GDM1 (cell line): ENCODE measurements at regions not wholly inside any gene's neighbourhood (a gene's known extent, or its start where the extent isn't known, plus 50 kb on each side); places are given as distances from the start of the nearest gene placed in this dataset.
"Not testable (repeated sequence)": the region's sequence is repeated elsewhere in the genome, so short reads cannot be mapped to it uniquely, and the experiment has no call there.

Experiments used
- DNase-seq: peaks from one replicate; lab custom pipeline; 2025; lab: John Stamatoyannopoulos, UW

GRCh38 chr22:49413551-49413950 is 414.1 kb downstream of the BRD1 start:
- no peak for DNase-seq

DNA sequence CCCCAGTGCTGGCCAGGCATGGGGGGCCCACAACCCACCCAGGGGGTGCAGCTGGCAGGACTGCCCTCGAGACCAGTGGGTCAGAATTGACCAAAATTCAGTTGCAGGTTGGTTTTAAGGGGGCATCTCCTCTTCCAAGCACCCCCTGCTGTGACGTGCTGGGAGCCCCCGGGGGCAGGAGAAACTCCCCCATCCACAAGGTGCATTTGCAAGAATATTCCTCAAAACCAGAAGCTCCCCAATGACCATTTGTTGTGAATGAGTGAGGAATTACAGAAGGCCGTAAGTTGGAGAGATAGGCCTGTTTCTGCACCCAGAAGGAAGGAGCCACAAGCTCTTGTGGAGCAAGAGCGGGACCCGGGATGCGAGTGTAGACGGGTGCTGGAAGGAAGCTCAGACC is 414.5 kb downstream of the BRD1 start:
- DNase-seq = no peak

DNA sequence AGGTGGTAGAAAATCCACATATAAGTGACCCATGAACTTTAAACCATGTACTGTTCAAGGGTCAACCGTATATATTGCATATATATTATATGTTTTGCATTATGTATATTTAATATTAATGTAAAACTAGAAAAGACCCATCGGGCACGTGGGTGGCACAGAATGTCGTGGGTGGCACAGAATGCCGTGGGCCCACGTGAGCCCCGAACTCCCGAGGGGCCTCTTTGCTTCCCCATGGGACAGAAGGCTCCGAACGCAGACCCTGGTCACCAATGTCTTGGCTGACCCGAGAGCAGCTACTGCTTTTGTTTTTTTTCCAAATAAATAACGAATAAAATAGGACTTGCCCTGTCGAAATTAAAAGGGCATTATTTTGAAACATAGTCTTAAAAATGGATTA is 415.4 kb downstream of the BRD1 start:
- DNase-seq = no peak

DNA sequence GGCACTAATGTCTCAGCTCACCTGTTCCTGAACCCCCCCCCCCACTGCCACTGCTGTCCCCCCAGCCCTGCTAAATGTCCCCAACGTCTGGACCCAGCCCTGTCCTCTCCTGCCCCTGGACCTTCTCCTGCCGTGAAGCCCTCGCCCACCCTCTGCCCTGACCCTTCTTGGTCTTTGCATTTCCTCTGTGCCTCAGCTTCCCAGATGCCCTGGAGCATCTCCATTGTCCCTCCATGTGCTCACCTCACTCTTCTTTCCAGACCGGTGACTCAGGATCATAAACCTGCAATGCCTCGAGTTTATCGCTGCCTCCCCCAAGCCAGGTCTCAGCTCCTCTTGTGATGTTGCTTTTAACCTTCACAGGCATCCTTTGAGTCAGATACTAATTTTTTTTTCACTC is 416.4 kb downstream of the BRD1 start:
- no peak for DNase-seq

DNA sequence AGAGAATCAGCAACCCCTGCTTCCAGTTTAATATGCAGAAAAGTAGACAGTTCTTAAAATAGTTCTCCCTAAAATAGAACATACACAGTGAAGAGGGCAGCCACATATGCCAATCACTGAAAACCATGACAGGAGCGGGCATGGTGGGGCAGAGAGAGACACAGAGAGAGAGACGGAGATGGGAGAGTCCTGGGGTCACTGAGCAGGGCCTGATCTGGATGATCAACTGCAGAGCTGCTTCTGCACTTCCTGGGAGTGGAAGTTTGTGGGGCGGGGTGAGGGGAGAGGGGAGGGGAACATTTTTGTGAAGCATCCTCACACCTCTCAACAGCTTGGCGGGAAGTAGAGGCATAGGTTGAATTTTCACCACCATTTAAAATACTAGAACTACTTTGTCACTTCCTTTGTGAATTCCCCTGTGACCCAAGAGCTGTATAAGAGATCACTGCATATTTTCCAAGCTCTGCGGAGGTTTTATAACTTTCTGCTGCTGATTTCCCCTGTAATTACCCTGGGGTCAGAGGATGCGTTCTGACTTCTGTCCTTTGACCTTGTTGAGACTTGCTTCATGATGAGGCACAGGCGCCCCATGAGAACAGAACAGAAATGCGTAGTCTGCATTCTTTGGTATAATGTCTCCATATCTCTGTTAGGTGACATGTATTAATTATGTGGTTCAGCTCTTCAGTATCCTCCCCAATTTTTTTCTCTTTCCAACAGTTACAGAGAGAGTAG is 419.4 kb downstream of the BRD1 start:
- no peak for DNase-seq

- DNase-seq = no peak
These were observed 420.6 kb downstream of the BRD1 start for GRCh38 chr22:49406879-49407587.

DNA sequence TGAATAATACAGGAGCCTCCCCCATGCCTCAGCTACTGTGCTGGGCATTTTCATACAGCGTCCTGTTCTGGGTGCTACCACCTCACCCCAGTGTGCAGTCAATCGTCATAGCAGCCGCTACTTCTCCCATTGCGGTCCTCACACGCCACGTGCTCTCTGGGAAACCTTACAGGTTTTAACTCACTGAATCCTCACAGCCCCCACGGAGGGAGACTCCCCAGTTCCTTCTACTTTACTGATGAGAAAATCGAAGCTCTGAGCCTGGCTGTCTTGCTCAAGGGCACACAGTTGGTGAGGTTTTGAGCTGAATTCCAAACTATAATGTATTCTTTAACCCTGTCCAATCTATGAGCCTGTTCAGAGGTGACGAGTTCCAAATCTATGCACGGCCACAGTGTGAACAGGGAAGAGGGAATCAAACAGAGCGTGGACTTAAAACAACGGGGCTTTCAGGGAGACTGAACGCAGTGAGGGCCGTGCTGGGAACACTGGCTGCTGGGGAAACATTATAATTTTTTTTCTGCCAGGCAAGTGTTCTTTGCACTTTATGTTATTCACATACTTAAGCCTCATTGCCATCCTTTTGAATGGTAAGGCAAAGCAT is 421.5 kb downstream of the BRD1 start:
- DNase-seq = no peak

GRCh38 chr22:49405590-49405989 is 422.1 kb downstream of the BRD1 start:
- DNase-seq = no peak

DNA sequence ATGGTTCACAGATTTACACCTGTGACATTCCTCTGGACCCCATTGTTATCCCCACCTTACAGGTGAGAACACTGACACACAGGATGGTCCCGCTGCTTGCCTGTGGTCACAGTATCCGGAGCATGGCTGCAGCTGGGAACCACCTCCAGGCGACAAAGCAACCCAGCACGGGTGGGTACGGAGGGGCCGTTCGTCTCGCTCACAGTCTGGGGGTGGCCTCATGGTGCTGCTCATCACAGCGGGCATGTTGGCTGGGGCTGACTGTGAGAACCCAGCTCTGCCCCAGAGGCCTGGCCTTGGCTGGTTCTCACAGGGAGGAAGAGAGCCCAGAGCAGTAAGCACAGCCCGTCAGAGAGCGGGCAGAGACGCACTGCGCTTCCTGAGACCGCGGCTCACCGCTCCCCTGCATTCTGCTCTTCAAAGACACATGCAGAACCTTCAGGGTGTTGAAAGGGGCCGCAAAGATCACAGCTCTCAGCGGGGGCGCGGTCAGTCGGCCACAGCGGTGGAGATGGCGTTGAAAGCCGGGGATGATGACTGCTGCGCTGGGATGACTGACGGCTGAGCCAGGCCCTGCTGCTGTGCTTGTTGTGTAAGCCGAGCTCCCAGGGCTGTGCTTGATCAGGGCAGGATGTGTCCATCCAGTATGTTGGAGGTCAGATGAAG is 423.0 kb downstream of the BRD1 start:
- no peak for DNase-seq

- DNase-seq = no peak
These were observed 423.7 kb downstream of the BRD1 start for GRCh38 chr22:49404020-49404419.

DNA sequence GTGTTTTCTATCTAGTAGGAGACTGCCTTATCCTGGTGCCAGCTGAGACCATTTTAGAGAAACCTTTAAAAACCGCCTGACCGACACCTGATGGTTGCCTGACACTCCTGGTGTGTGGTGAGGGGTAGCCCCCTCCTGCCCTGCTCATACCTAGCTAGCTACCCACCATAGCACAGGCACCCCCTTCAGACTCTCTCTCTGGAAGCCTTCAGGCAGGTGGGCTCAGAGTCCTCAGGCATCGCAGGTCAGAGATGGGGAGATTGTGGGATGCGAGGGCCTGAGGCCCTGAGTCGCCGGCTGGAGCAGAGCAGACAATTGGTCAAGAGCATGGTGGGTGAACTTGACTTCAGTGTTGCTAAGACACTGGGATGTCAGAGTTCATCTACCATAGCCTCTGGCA is 424.6 kb downstream of the BRD1 start:
- no peak for DNase-seq

GRCh38 chr22:49402169-49402568 is 425.5 kb downstream of the BRD1 start:
- no peak for DNase-seq

DNA sequence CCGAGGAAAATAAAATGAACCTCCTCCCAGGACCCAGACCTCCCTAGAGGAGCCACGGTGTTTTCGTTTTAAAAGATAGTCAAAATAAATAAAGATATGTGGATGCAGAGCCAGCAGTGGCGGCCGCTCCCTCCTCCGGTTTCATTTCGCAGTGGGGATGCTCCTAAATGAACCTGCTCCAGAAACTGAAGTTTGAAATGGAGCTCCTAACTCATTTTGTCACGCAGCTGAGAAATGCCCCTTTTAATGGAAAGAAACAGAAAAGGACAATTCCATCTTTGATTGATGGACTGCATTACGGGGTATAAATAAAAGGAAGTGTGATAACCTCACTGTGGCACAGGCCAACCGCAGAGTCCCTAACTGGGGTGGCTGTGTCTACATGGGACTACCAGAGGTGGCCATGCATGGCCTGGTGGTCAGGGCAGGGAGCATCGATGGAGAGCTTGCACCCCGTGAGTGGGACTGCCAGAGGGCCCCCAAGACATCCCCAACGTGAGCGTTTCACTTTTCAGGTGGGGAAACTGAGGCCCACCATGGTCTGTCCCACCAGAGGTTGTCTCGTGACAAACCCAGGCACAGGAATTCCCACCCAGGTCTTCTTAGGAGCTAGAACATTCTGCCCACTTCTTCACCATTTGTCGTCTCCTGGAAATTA is 426.6 kb downstream of the BRD1 start:
- no peak for DNase-seq

DNA sequence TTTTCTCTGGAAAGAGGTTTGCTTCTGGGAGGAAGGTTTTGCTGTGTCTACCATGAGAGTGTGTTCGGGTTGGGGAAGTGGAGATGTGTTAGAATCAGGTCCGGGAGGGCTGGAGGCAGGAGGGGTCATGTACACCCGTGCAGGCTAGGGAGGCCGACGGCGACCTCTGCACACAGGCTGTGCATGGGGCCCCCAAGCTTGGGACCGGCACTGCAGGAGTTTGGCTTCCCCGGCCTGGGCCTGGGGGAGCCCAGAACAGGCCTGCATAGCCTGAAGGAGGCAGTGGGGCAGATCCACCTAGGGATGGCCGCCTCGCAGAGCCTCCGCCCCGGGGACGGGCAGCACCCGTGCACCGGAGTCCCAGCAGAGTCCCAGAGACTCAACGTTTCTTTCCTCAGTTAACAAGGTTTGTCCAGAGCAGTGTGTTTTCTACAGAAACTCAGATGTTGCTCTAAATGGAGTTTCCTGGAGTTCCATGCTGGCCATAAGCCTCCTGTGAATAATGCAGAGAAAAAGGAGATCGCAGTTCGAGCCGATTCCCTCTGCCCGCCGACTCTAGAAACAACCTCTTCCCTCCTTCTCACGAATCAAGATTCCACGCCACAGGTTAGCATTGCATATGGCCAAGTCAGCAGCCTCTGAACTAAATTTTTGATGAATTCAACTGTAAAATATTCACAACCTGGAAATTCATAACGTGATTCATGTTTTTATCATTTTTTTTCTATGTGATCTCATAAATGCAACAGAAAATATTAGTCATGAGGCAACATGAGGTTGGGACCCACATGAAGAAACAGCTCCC is 427.3 kb downstream of the BRD1 start:
- no peak for DNase-seq

DNA sequence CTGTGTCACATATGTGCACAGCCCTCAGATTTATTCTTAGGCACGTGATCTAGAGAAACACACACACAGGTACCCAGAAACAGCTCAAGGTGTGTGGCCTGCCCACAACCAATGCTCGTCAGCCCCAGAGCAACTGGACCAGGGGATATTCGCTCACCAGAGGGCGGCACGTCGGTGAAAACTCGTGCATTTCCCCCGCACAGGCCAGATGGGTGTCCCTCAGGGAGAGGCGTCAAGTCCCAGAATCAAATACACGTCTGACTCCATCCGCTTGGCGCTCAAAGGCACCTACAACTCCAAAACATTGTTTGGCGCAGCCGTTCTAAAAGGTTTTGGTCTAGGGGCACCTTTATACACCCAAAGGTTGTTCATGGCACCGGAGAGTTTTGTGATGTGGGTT is 429.0 kb downstream of the BRD1 start:
- DNase-seq = no peak

- no peak for DNase-seq
These were observed 429.6 kb downstream of the BRD1 start for GRCh38 chr22:49398115-49398514.

DNA sequence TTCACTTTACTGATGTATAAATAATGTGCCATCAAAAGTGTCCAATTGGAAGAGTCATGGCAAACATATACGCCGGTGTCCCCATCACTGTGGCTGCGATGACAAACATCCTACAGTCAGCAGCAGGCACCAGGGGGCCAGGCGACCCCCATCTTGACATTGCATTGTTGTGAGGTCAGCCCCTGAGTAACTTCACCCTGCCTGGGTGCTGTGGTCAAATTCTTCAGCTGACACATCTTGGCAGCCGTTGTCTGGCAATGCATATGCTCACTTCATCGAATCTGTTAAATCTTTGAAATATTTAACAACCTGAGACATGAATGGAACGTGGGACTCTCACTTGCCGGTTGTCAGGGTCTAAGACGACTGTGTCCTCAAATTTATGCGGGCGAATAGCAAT is 430.9 kb downstream of the BRD1 start:
- DNase-seq = no peak

- no peak for DNase-seq
These were observed 432.1 kb downstream of the BRD1 start for GRCh38 chr22:49395617-49396016.

- not testable (repeated sequence) for DNase-seq
These were observed 432.6 kb downstream of the BRD1 start for GRCh38 chr22:49395062-49395461.

DNA sequence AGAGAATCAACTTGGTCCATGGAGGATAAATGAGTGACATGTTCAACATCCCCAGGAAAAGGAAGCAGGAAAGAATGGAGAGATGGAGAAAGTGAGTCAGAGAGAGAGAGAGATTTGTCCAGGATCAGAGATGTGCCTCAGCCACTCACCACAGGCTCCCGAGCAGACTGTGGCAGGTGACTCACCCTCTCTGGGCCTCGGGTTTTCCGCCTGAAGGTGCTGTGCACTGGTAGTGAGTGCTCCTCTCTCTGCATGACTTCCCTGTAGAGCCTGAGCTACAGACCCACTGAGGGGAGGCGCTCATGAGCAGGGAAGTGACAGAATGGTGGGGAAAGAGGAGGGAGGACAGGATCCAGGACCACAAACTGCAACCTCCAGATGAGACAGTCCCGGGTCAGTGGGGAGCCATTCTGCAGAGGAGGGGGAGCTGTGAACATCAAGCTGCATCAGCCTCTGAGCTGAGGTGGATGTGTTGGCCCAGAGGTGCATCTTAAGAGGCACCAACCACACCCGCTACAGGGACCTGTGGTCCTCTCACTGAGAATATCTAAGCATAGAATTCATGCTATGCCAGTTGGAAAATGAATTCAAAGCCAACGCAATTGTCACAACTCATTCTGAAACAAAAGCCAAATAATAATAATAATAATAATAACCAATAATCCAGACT is 433.4 kb downstream of the BRD1 start:
- DNase-seq = no peak

- no peak for DNase-seq
These were observed 434.1 kb downstream of the BRD1 start for GRCh38 chr22:49393526-49393925.
